ENCODE measurements at regions not wholly inside any gene's neighbourhood (a gene's known extent, or its start where the extent isn't known, plus 50 kb on each side); places are given as distances from the start of the nearest gene placed in this dataset.

- TF ChIP-seq, protein P1, sequence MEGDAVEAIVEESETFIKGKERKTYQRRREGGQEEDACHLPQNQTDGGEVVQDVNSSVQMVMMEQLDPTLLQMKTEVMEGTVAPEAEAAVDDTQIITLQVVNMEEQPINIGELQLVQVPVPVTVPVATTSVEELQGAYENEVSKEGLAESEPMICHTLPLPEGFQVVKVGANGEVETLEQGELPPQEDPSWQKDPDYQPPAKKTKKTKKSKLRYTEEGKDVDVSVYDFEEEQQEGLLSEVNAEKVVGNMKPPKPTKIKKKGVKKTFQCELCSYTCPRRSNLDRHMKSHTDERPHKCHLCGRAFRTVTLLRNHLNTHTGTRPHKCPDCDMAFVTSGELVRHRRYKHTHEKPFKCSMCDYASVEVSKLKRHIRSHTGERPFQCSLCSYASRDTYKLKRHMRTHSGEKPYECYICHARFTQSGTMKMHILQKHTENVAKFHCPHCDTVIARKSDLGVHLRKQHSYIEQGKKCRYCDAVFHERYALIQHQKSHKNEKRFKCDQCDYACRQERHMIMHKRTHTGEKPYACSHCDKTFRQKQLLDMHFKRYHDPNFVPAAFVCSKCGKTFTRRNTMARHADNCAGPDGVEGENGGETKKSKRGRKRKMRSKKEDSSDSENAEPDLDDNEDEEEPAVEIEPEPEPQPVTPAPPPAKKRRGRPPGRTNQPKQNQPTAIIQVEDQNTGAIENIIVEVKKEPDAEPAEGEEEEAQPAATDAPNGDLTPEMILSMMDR (IDR thresholded peaks at IDR 0.05): no peak
- no peak for TF ChIP-seq EZH2phosphoT487 (IDR thresholded peaks at IDR 0.05)
These were observed 495.2 kb upstream of the ADARB2 start for GRCh38 chr10:2232479-2232878.
